DOHH2 (cell line): ENCODE measurements at regions not wholly inside any gene's neighbourhood (a gene's known extent, or its start where the extent isn't known, plus 50 kb on each side); places are given as distances from the start of the nearest gene placed in this dataset.

Source experiments
- CTCF ChIP-seq: fragments of 200-600 bp; sonication (generic); IDR thresholded peaks from one replicate; pipeline ENCODE4 v1.5.1; 2014; ENCODE audit warnings: antibody characterized with exemption, mild to moderate bottlenecking, low read depth, low read length; ENCODE audit not compliant: poor library complexity, severe bottlenecking
- EZH2phosphoT487 ChIP-seq: fragments of 200-600 bp; sonication (generic); IDR thresholded peaks from 2 replicates; pipeline ENCODE4 v1.6.1; 2017; ENCODE audit warnings: borderline replicate concordance, mild to moderate bottlenecking, antibody characterized with exemption, low read length, moderate library complexity, mixed read lengths

- TF ChIP-seq CTCF (no peak), EZH2phosphoT487 (no peak)
Observed at GRCh38 chr9:24899463-24899862, 353.8 kb upstream of the IZUMO3 start.
